SH-SY5Y (cell line): ENCODE measurements at regions not wholly inside any gene's neighbourhood (a gene's known extent, or its start where the extent isn't known, plus 50 kb on each side); places are given as distances from the start of the nearest gene placed in this dataset.

ENCODE experiments used
- GATA2 ChIP-seq: IDR thresholded peaks from 2 replicates; pipeline ENCODE4 v1.6.1; 2011; ENCODE audit warnings: mild to moderate bottlenecking, low read depth, low read length
- GATA3 ChIP-seq: IDR thresholded peaks from 2 replicates; pipeline ENCODE4 v1.6.1; 2011; ENCODE audit warnings: low read depth, mild to moderate bottlenecking, low read length, moderate library complexity

GRCh38 chr4:115229873-115230272 is 116.5 kb upstream of the NDST4 start:
- TF ChIP-seq GATA2 (no peak), GATA3 (no peak)
